ENCODE measurements at regions not wholly inside any gene's neighbourhood (a gene's known extent, or its start where the extent isn't known, plus 50 kb on each side); places are given as distances from the start of the nearest gene placed in this dataset.

DNA sequence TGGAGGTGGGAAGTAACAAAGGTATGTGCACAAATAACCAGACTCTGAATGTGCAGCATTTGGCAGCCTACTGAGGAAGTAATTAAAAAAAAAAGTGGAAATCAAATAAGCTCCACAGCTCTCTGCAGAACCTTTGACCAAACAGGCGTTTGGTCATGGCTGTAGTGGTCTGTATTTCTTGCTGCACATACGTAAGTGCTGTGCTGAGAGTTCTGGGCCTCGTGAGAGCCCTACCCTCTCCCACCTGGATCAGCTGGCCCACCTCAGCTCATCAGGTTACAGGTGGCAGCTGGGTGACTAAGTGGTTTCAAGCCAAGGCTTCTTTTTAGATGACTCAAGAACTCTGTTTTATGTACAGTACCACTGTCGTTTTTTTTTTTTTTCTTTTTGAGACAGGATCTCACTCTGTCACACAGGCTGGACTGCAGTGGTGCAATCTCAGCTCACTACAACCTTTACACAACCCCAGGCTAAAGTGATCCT is 178.2 kb upstream of the KLF6 start:
- TF ChIP-seq GATA3 (IDR thresholded peaks at IDR 0.05; ENCODE audit: low read depth, low read length) = no peak
- TF ChIP-seq GATA2 (IDR thresholded peaks at IDR 0.05; ENCODE audit: low read depth, low read length) = no peak

Data from SH-SY5Y (cell line).